WTC11 (cell line): ENCODE measurements at regions not wholly inside any gene's neighbourhood (a gene's known extent, or its start where the extent isn't known, plus 50 kb on each side); places are given as distances from the start of the nearest gene placed in this dataset.

Source experiments
- ATAC-seq: fragments of 200-7000 bp; cut with Tn5 transposase; 2 replicates; pipeline ENCODE4 v1.10.0; 2021; ENCODE audit warnings: mild to moderate bottlenecking, moderate library complexity
- CTCF ChIA-PET: fragments of 300-600 bp; sonication (Branson Sonifier 250); formaldehyde crosslinking; loops from one replicate; lab custom pipeline; 2021; ENCODE audit warnings: antibody characterized with exemption; lab: Charles Lee
- POLR2A ChIA-PET: fragments of 350-600 bp; sonication (Branson Sonifier 250); formaldehyde crosslinking; loops from one replicate; lab custom pipeline; 2021; ENCODE audit warnings: antibody characterized with exemption; lab: Charles Lee
- DNase-seq: peaks from one replicate; pipeline ENCODE4 v3.0.0; 2021; ENCODE audit warnings: low spot score
- H3K27ac Mint-ChIP-seq: 2 replicates; pipeline ENCODE4 v1.8.0; 2021; ENCODE audit warnings: mixed read lengths
- H3K27me3 Mint-ChIP-seq: 2 replicates; pipeline ENCODE4 v1.8.0; 2021; ENCODE audit warnings: low read depth, mild to moderate bottlenecking, moderate library complexity, mixed read lengths
- H3K36me3 Mint-ChIP-seq: 2 replicates; pipeline ENCODE4 v1.8.0; 2021; ENCODE audit warnings: mixed read lengths
- H3K4me1 Mint-ChIP-seq: 2 replicates; pipeline ENCODE4 v1.8.0; 2022; ENCODE audit warnings: mixed read lengths
- H3K4me3 Mint-ChIP-seq: 2 replicates; pipeline ENCODE4 v1.8.0; 2021; ENCODE audit warnings: mild to moderate bottlenecking, moderate library complexity, mixed read lengths
- H3K9me3 Mint-ChIP-seq: 2 replicates; pipeline ENCODE4 v1.8.0; 2021; ENCODE audit warnings: mixed read lengths
- CBFB ChIP-seq: sonication (generic); formaldehyde crosslinking; IDR thresholded peaks from 2 replicates; pipeline ENCODE4 v1.8.1; 2022; ENCODE audit warnings: mild to moderate bottlenecking, low read depth, missing genetic modification reagents
- GRHL2 ChIP-seq: fragments of 250-450 bp; sonication (Bioruptor Pico); IDR thresholded peaks from 2 replicates; pipeline ENCODE4 v1.8.0; 2022; ENCODE audit warnings: mild to moderate bottlenecking, moderate library complexity; ENCODE audit not compliant: insufficient replicate concordance, severe bottlenecking
- JUN ChIP-seq: sonication (generic); formaldehyde crosslinking; IDR thresholded peaks from 2 replicates; pipeline ENCODE4 v1.8.0; 2023; ENCODE audit warnings: mild to moderate bottlenecking, missing genetic modification reagents
- MXD4 ChIP-seq: fragments of 250-450 bp; sonication (Bioruptor Pico); IDR thresholded peaks from 2 replicates; pipeline ENCODE4 v1.8.0; 2021; ENCODE audit warnings: mild to moderate bottlenecking, moderate library complexity, borderline replicate concordance
- NFYB ChIP-seq: sonication (generic); formaldehyde crosslinking; conservative IDR thresholded peaks from 2 replicates; pipeline ENCODE4 v1.8.0; 2022; ENCODE audit warnings: low read depth, missing genetic modification reagents
- NR1H2 ChIP-seq: sonication (generic); formaldehyde crosslinking; IDR thresholded peaks from 2 replicates; pipeline ENCODE4 v1.9.0; 2021; ENCODE audit warnings: mild to moderate bottlenecking, moderate library complexity, missing genetic modification reagents
- NR2C2 ChIP-seq: sonication (generic); formaldehyde crosslinking; IDR thresholded peaks from 2 replicates; pipeline ENCODE4 v1.8.0; 2022; ENCODE audit warnings: mild to moderate bottlenecking, missing genetic modification reagents
- NR3C1 ChIP-seq: sonication (generic); formaldehyde crosslinking; conservative IDR thresholded peaks from 2 replicates; pipeline ENCODE4 v1.8.1; 2023; ENCODE audit warnings: low read depth, mild to moderate bottlenecking, missing genetic modification reagents
- OVOL2 ChIP-seq: fragments of 250-450 bp; sonication (Bioruptor Pico); IDR thresholded peaks from 2 replicates; pipeline ENCODE4 v1.9.0; 2021; ENCODE audit warnings: mild to moderate bottlenecking, borderline replicate concordance
- PRRX2 ChIP-seq: fragments of 250-450 bp; sonication (Bioruptor Pico); IDR thresholded peaks from 2 replicates; pipeline ENCODE4 v1.8.0; 2021; ENCODE audit warnings: mild to moderate bottlenecking
- RELA ChIP-seq: sonication (generic); formaldehyde crosslinking; IDR thresholded peaks from 2 replicates; pipeline ENCODE4 v1.8.1; 2022; ENCODE audit warnings: missing genetic modification reagents, mild to moderate bottlenecking, borderline replicate concordance
- SMAD4 ChIP-seq: sonication (generic); formaldehyde crosslinking; IDR thresholded peaks from 2 replicates; pipeline ENCODE4 v1.8.0; 2022; ENCODE audit warnings: mild to moderate bottlenecking, missing genetic modification reagents
- ZNF423 ChIP-seq: fragments of 250-450 bp; sonication (Bioruptor Pico); IDR thresholded peaks from 2 replicates; pipeline ENCODE4 v2.1.2; 2022; ENCODE audit warnings: mild to moderate bottlenecking, moderate library complexity
- TF ChIP-seq, protein P1 (sequence below): sonication (generic); formaldehyde crosslinking; IDR thresholded peaks from 2 replicates; pipeline ENCODE4 v1.8.1; 2022; ENCODE audit warnings: missing genetic modification reagents, borderline replicate concordance
- TF ChIP-seq, protein P2 (sequence below): fragments of 250-450 bp; sonication (Bioruptor Pico); IDR thresholded peaks from 2 replicates; pipeline ENCODE4 v1.9.0; 2021; ENCODE audit warnings: mild to moderate bottlenecking
- TF ChIP-seq, protein P3 (sequence below): sonication (generic); formaldehyde crosslinking; conservative IDR thresholded peaks from 2 replicates; pipeline ENCODE4 v1.8.1; 2023; ENCODE audit warnings: mild to moderate bottlenecking, low read depth, missing genetic modification reagents, moderate library complexity
- TF ChIP-seq, protein P4 (sequence below): fragments of 250-450 bp; sonication (Bioruptor Pico); IDR thresholded peaks from 2 replicates; pipeline ENCODE4 v1.9.0; 2021; ENCODE audit warnings: mild to moderate bottlenecking, borderline replicate concordance
- TF ChIP-seq, protein P5 (sequence below): fragments of 250-450 bp; sonication (Bioruptor Pico); IDR thresholded peaks from 2 replicates; pipeline ENCODE4 v1.8.0; 2021; ENCODE audit warnings: mild to moderate bottlenecking
- TF ChIP-seq, protein P6 (sequence below): fragments of 250-450 bp; sonication (Bioruptor Pico); conservative IDR thresholded peaks from 2 replicates; pipeline ENCODE4 v1.9.0; 2021; ENCODE audit warnings: mild to moderate bottlenecking

DNA sequence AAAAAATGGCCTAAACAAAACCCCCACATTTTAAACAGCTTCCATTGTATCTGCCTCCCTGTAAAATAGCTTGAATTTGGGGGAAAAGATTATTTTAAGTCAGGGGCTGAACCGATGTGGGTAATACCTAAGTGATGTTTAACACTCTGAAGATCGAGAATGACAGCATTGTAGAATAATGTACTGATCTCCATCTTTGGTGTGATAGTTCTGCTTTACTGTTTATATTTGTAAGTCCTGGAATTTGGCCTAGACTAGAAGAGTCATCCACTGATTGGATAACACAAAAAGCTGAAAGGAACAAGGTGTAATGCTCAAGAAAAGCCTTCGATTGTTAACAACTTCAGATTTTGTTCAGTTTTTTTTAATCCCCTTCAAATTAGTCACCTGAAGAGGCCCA, 53.8 kb upstream of the CCDC68 start:
- 0 out of 2 replicates have a peak overlapping the region, but pooled peaks have one; percentile 95 for H3K27ac Mint-ChIP-seq
- H3K27me3 Mint-ChIP-seq = peaks cover 4% of the 10 kb centered on the region; the same call in 1 of the 2 replicates
- no peaks in the 10 kb centered on the region for H3K9me3 Mint-ChIP-seq
- H3K4me1 Mint-ChIP-seq = peaks cover 23% of the 10 kb centered on the region
- ChIA-PET CTCF (interaction anchor here (1.1 kb wide), 1 partner anchor 19 kb away, joined by 3 read pairs; no protein-coding TSS in a partner anchor), POLR2A (interaction anchor here (0.5 to 0.6 kb wide), 2 partner anchors 30 to 225 kb away, joined by 3 read pairs; no protein-coding TSS in a partner anchor)
- ATAC-seq (no peak), DNase-seq (no peak)
- no peaks in the 10 kb centered on the region for H3K36me3 Mint-ChIP-seq
- TF ChIP-seq, protein P1, sequence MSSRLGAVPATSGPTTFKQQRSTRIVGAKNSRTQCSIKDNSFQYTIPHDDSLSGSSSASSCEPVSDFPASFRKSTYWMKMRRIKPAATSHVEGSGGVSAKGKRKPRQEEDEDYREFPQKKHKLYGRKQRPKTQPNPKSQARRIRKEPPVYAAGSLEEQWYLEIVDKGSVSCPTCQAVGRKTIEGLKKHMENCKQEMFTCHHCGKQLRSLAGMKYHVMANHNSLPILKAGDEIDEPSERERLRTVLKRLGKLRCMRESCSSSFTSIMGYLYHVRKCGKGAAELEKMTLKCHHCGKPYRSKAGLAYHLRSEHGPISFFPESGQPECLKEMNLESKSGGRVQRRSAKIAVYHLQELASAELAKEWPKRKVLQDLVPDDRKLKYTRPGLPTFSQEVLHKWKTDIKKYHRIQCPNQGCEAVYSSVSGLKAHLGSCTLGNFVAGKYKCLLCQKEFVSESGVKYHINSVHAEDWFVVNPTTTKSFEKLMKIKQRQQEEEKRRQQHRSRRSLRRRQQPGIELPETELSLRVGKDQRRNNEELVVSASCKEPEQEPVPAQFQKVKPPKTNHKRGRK (CRISPR knock-in tag) = no peak
- TF ChIP-seq, protein P2, sequence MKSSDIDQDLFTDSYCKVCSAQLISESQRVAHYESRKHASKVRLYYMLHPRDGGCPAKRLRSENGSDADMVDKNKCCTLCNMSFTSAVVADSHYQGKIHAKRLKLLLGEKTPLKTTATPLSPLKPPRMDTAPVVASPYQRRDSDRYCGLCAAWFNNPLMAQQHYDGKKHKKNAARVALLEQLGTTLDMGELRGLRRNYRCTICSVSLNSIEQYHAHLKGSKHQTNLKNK (CRISPR knock-in tag) = no peak
- TF ChIP-seq NR3C1 (CRISPR knock-in tag) (no peak), NFYB (CRISPR knock-in tag) (no peak), JUN (no peak), CBFB (no peak), MXD4 (no peak), OVOL2 (CRISPR knock-in tag) (no peak)
- no peak overlapping the region for H3K4me3 Mint-ChIP-seq

DNA sequence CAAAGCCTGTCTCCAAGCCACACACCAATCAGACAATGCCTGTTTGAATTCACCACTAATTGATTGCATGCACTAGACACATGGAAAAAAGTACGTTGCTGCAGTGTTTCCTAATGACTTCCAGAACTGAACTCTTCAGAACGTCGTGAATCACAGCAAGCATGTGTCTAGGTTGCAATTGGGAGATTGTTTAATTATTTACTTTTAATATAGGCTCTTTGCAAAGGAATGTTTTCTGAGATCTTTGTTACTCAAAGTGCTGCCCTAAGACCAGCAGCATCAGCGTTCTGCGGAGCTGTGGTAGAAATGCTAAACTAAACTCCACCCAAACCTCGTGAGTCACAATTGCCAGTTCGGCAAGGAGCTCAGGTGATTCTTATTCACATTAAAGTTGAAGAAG, 52.7 kb upstream of the CCDC68 start:
- POLR2A ChIA-PET = no interaction called here
- no peaks in the 10 kb centered on the region for H3K9me3 Mint-ChIP-seq
- ATAC-seq (peak; percentile 60), DNase-seq (no peak)
- peaks cover 23% of the 10 kb centered on the region for H3K4me1 Mint-ChIP-seq
- H3K27me3 Mint-ChIP-seq = peaks cover 4% of the 10 kb centered on the region; the same call in 1 of the 2 replicates
- H3K27ac Mint-ChIP-seq = peak overlapping the region; percentile 14; the same call in 1 of the 2 replicates
- no peak overlapping the region for H3K4me3 Mint-ChIP-seq
- CTCF ChIA-PET = no interaction called here
- no peaks in the 10 kb centered on the region for H3K36me3 Mint-ChIP-seq
- no peak for TF ChIP-seq NR1H2 (CRISPR knock-in tag)
- TF ChIP-seq, protein P1 (CRISPR knock-in tag) = no peak
- TF ChIP-seq, protein P3, sequence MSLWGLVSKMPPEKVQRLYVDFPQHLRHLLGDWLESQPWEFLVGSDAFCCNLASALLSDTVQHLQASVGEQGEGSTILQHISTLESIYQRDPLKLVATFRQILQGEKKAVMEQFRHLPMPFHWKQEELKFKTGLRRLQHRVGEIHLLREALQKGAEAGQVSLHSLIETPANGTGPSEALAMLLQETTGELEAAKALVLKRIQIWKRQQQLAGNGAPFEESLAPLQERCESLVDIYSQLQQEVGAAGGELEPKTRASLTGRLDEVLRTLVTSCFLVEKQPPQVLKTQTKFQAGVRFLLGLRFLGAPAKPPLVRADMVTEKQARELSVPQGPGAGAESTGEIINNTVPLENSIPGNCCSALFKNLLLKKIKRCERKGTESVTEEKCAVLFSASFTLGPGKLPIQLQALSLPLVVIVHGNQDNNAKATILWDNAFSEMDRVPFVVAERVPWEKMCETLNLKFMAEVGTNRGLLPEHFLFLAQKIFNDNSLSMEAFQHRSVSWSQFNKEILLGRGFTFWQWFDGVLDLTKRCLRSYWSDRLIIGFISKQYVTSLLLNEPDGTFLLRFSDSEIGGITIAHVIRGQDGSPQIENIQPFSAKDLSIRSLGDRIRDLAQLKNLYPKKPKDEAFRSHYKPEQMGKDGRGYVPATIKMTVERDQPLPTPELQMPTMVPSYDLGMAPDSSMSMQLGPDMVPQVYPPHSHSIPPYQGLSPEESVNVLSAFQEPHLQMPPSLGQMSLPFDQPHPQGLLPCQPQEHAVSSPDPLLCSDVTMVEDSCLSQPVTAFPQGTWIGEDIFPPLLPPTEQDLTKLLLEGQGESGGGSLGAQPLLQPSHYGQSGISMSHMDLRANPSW (CRISPR knock-in tag) = no peak
- no peak for TF ChIP-seq SMAD4
- TF ChIP-seq ZNF423 (CRISPR knock-in tag) = no peak
- TF ChIP-seq, protein P4, sequence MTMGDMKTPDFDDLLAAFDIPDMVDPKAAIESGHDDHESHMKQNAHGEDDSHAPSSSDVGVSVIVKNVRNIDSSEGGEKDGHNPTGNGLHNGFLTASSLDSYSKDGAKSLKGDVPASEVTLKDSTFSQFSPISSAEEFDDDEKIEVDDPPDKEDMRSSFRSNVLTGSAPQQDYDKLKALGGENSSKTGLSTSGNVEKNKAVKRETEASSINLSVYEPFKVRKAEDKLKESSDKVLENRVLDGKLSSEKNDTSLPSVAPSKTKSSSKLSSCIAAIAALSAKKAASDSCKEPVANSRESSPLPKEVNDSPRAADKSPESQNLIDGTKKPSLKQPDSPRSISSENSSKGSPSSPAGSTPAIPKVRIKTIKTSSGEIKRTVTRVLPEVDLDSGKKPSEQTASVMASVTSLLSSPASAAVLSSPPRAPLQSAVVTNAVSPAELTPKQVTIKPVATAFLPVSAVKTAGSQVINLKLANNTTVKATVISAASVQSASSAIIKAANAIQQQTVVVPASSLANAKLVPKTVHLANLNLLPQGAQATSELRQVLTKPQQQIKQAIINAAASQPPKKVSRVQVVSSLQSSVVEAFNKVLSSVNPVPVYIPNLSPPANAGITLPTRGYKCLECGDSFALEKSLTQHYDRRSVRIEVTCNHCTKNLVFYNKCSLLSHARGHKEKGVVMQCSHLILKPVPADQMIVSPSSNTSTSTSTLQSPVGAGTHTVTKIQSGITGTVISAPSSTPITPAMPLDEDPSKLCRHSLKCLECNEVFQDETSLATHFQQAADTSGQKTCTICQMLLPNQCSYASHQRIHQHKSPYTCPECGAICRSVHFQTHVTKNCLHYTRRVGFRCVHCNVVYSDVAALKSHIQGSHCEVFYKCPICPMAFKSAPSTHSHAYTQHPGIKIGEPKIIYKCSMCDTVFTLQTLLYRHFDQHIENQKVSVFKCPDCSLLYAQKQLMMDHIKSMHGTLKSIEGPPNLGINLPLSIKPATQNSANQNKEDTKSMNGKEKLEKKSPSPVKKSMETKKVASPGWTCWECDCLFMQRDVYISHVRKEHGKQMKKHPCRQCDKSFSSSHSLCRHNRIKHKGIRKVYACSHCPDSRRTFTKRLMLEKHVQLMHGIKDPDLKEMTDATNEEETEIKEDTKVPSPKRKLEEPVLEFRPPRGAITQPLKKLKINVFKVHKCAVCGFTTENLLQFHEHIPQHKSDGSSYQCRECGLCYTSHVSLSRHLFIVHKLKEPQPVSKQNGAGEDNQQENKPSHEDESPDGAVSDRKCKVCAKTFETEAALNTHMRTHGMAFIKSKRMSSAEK (CRISPR knock-in tag) = no peak
- no peak for TF ChIP-seq RELA (CRISPR knock-in tag)
- TF ChIP-seq GRHL2 = no peak
- no peak for TF ChIP-seq PRRX2 (CRISPR knock-in tag)
- TF ChIP-seq, protein P5, sequence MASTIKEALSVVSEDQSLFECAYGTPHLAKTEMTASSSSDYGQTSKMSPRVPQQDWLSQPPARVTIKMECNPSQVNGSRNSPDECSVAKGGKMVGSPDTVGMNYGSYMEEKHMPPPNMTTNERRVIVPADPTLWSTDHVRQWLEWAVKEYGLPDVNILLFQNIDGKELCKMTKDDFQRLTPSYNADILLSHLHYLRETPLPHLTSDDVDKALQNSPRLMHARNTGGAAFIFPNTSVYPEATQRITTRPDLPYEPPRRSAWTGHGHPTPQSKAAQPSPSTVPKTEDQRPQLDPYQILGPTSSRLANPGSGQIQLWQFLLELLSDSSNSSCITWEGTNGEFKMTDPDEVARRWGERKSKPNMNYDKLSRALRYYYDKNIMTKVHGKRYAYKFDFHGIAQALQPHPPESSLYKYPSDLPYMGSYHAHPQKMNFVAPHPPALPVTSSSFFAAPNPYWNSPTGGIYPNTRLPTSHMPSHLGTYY (CRISPR knock-in tag) = no peak
- TF ChIP-seq, protein P6, sequence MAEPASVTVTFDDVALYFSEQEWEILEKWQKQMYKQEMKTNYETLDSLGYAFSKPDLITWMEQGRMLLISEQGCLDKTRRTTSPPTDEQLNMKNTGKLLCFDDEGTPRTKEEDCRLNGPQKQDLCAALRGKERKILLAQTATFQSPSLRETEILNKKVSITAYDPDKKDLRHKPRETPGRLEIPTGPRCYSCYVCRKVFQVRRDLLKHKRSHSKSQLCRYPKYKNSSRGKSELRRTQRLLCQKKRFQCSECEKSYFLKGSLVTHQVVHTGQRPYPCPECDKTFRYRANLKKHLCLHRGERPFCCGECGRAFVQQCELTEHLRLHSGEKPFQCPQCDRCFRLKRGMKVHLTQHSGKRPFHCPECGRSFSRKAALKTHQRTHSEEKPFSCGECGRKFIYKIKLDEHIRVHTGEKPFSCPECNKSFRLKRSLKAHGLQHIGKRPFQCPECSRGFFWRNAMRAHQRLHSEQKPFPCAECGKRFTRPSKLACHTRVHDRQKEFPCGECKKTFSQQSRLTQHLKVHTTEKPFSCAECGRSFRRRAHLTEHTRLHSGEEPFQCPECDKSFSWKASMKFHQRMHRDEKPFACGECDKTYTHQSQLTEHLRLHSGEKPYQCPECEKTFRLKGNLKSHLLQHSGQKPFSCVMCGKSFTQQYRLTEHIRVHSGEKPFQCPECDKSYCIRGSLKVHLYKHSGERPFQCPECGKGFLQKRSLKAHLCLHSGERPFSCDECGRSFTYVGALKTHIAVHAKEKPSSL (CRISPR knock-in tag) = no peak
- no peak for TF ChIP-seq NR2C2
